ENCODE measurements at regions not wholly inside any gene's neighbourhood (a gene's known extent, or its start where the extent isn't known, plus 50 kb on each side); places are given as distances from the start of the nearest gene placed in this dataset.

GRCh38 chr2:12315224-12315623, 401.5 kb upstream of the TRIB2 start:
- DNase-seq (ENCODE audit: extremely low read depth, low read depth), result no peak
- TF ChIP-seq, protein P1, sequence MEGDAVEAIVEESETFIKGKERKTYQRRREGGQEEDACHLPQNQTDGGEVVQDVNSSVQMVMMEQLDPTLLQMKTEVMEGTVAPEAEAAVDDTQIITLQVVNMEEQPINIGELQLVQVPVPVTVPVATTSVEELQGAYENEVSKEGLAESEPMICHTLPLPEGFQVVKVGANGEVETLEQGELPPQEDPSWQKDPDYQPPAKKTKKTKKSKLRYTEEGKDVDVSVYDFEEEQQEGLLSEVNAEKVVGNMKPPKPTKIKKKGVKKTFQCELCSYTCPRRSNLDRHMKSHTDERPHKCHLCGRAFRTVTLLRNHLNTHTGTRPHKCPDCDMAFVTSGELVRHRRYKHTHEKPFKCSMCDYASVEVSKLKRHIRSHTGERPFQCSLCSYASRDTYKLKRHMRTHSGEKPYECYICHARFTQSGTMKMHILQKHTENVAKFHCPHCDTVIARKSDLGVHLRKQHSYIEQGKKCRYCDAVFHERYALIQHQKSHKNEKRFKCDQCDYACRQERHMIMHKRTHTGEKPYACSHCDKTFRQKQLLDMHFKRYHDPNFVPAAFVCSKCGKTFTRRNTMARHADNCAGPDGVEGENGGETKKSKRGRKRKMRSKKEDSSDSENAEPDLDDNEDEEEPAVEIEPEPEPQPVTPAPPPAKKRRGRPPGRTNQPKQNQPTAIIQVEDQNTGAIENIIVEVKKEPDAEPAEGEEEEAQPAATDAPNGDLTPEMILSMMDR (IDR thresholded peaks at IDR 0.05; ENCODE audit: low read depth, low read length), result no peak

GRCh38 chr2:12316476-12316875, 400.3 kb upstream of the TRIB2 start:
- TF ChIP-seq, protein P1 (IDR thresholded peaks at IDR 0.05; ENCODE audit: low read depth, low read length), result no peak
- no peak for DNase-seq (ENCODE audit: extremely low read depth, low read depth)

- TF ChIP-seq, protein P1 (IDR thresholded peaks at IDR 0.05; ENCODE audit: low read depth, low read length), result no peak
These were observed 399.4 kb upstream of the TRIB2 start for GRCh38 chr2:12317286-12317685.

GRCh38 chr2:12317814-12318426, 398.8 kb upstream of the TRIB2 start:
- TF ChIP-seq, protein P1 (IDR thresholded peaks at IDR 0.05; ENCODE audit: low read depth, low read length), result no peak
- peak; percentile 28 for DNase-seq (ENCODE audit: extremely low read depth, low read depth)

More at GRCh38 chr2:12317286-12317685, 399.4 kb upstream of the TRIB2 start:
- DNase-seq (ENCODE audit: extremely low read depth, low read depth), result no peak

DNA sequence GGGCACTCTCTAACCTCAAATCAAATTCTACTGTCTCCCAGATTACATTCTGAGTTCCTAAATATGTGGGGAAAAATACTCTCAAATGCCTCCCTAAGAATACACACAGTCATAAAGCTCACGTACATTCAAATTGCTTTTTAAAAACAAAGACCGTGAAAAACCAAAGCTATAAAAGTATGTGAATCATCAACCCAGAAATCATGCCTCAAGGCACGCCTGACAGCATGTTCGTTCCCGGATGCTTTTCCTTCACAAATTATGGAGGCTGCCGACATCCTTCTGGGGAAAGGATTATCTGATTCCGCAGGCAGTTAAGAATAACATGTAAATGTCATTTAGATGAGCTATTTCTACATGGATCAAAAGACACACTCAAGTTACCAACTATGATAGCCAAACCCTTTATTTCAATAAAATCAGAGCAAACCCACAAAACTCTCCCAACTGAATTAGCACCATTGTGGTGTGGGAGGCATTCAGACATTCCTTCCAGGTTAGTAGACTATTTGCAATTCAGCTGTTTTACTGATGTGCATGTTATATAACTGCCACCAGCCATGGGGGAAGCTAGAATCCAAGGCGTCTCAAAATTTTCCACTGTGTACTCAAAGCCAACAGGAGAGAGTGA, 398.2 kb upstream of the TRIB2 start:
- TF ChIP-seq, protein P1 (IDR thresholded peaks at IDR 0.05; ENCODE audit: low read depth, low read length), result no peak
- DNase-seq (ENCODE audit: extremely low read depth, low read depth), result peak; percentile 5

DNA sequence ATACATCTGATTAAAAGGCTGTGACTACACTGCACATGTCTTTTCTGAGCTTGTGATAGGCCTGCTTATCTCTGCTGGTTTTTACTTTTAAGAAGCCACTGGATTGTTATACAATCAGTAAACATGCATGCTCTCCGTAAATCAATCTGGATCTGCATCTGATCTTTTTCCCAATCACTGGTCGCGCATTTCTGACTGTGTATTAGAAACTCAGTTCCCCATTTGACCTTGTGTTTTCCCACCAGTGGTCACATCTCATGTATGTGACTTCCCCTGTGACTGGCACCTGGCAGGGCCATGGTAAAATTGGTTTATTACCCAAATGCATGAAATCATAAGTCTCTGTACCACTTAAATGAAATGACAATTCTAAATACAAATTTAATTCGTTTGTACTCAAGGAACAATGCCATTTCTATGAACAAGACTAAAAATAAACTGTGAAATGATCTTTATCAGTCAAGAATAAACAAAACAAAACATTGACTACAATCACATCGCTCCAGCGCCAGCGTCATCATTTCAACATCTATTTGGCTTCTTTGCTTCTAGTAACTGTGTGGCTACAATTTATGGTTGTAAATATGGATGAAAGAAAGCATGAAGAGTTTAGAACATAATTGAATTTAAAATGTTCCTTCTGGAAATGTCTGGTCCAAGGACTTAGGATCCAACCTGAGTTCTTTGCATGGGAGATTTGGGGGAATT, 396.6 kb upstream of the TRIB2 start:
- DNase-seq (ENCODE audit: extremely low read depth, low read depth), result peak; percentile 29
- TF ChIP-seq, protein P1 (IDR thresholded peaks at IDR 0.05; ENCODE audit: low read depth, low read length), result no peak

All from AG09319 (cell line).